ENCODE measurements at regions not wholly inside any gene's neighbourhood (a gene's known extent, or its start where the extent isn't known, plus 50 kb on each side); places are given as distances from the start of the nearest gene placed in this dataset.

DNA sequence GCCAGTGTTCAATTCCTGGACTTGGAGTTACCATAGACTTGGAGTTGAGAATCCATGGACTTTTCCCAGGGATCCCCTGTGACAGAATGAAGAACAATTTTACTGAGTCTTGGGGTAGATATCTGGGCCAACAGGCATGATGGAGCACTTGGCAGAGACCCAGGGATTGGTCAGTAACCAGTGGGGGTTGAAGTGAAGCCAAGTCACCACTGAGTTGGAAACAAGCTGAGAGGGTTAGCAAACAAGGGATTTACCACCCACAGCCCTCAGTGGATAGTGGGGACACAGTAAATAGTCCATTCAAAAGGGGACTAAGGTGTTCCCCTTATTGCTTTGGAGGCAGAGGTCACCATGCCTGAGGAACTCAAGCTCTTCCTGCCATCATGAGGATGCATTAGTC is 281.7 kb downstream of the PPP1R2C start:
- no peak overlapping the region for H3K4me3 ChIP-seq (replicated peaks; ENCODE audit: low read depth, low read length)
- TF ChIP-seq, protein P1, sequence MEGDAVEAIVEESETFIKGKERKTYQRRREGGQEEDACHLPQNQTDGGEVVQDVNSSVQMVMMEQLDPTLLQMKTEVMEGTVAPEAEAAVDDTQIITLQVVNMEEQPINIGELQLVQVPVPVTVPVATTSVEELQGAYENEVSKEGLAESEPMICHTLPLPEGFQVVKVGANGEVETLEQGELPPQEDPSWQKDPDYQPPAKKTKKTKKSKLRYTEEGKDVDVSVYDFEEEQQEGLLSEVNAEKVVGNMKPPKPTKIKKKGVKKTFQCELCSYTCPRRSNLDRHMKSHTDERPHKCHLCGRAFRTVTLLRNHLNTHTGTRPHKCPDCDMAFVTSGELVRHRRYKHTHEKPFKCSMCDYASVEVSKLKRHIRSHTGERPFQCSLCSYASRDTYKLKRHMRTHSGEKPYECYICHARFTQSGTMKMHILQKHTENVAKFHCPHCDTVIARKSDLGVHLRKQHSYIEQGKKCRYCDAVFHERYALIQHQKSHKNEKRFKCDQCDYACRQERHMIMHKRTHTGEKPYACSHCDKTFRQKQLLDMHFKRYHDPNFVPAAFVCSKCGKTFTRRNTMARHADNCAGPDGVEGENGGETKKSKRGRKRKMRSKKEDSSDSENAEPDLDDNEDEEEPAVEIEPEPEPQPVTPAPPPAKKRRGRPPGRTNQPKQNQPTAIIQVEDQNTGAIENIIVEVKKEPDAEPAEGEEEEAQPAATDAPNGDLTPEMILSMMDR (IDR thresholded peaks at IDR 0.05; ENCODE audit: low read depth, low read length, missing control alignments): no peak
- DNase-seq (ENCODE audit: extremely low read depth, low read depth): no peak

DNA sequence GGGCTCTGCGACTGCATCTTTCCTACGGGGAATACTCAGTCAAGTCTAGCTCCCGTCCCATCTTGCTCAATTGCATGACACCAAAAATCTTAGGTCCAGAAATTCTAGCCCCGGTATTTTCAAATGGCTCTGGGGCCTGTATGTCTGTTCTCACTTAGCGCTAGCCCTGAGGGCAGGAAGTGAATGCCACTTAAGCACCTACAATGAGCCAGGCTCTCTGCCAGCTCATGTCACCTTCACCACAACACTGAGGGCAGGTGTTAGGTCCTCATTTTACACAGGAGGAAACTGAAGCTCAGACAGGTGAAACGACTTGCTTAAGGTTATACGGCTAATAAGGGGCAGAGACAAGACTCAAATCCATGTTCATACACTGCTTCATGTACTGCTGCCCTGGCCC is 282.8 kb downstream of the PPP1R2C start:
- TF ChIP-seq, protein P1 (IDR thresholded peaks at IDR 0.05; ENCODE audit: low read depth, low read length, missing control alignments): no peak

DNA sequence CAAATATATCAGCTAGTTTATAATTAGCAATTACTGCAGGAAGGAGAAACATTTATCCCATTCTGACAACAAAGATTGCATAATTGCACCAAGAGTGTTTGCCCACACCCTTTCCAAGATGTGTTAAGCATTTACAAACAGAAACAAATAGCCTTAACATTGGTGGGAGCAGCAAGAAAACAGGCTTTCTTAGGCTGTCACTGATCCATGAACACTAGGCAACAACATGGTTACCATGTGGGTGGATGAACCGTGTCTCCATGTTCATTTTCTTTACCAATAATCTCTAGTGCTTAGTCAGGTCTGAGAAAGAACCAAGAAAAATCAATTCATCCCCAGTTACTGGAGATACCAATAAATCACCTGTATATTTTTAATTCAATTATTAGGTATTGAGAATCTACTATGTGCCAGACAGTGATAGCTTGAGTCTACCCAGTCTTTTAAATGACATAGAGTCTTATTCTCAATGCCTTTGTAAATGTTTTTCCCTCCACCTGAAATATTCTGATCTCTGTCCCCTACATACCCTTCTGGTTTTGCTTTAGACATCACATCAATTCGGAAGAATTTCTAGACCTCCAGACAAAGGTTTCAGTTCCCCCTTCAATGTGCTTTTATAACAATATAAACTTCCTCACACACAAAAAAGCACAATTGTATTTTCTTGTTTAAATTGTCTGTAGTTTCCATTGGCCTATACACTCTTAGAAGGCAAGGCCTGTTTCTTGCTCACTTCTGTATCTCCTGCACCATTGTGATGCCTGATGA is 286.6 kb downstream of the PPP1R2C start:
- H3K4me3 ChIP-seq (replicated peaks; ENCODE audit: low read depth, low read length): no peak overlapping the region
- DNase-seq (ENCODE audit: extremely low read depth, low read depth): no peak
- TF ChIP-seq, protein P1 (IDR thresholded peaks at IDR 0.05; ENCODE audit: low read depth, low read length, missing control alignments): no peak

More for the DNA sequence above, 282.8 kb downstream of the PPP1R2C start:
- no peak overlapping the region for H3K4me3 ChIP-seq (replicated peaks; ENCODE audit: low read depth, low read length)
- DNase-seq (ENCODE audit: extremely low read depth, low read depth): no peak

DNA sequence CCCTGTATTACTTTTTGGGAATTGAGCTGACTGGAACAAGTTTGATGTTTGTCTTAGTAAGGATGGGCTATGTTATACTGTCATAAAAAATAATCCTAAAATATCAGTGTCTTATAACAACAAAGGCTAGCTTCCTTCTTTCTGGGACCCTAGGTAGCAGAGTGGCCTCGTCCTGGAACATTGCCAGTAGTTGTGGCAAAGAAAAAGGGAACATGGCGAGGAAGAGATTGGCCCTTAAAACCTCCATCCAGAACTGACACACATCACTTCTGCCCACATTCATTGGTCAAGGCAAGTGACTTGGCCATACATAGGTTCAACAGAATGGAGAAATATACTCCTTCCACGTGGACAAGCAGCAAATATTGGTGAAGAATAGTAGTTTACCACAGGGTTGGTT is 287.9 kb downstream of the PPP1R2C start:
- TF ChIP-seq, protein P1 (IDR thresholded peaks at IDR 0.05; ENCODE audit: low read depth, low read length, missing control alignments): no peak
- DNase-seq (ENCODE audit: extremely low read depth, low read depth): no peak
- H3K4me3 ChIP-seq (replicated peaks; ENCODE audit: low read depth, low read length): no peak overlapping the region

DNA sequence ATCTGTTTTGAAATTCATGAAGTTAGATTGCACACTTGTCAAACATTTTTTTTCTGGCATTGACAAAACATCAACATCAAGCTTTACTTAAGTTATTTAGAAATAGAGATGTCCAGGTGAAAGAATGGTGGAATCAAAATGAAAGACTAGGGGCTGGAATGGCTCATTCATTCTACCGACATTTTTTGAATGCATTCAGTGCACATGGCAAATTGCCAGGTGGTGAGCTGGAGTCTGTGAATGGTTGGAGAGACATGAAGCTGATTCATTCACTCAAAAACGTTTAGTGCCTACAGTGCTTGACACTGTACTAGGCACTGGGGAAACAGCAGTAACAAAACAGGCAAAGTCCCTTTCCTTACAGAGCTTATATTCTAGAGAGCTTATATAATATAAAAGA is 292.4 kb downstream of the PPP1R2C start:
- H3K4me3 ChIP-seq (replicated peaks; ENCODE audit: low read depth, low read length): no peak overlapping the region
- TF ChIP-seq, protein P1 (IDR thresholded peaks at IDR 0.05; ENCODE audit: low read depth, low read length, missing control alignments): no peak
- no peak for DNase-seq (ENCODE audit: extremely low read depth, low read depth)

DNA sequence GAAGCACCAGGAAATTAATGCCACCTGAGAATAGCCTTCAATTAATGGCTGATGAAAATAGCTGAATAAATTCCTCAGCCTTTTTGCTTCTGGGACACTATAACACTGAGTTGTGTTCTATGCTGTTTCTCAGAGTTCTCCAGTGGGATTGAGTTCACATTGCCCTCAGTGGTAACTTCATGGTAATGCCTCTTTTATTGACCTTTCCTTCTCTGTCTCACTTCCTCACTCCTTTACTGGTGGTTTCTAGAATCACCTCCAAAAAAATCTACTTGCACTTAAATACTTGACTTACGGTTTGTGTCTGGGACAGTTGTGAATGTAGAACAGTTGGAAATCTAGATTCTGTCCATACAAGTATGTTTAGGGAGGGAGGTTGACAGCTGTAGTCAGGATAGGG is 293.7 kb downstream of the PPP1R2C start:
- TF ChIP-seq, protein P1 (IDR thresholded peaks at IDR 0.05; ENCODE audit: low read depth, low read length, missing control alignments): no peak
- no peak for DNase-seq (ENCODE audit: extremely low read depth, low read depth)
- no peak overlapping the region for H3K4me3 ChIP-seq (replicated peaks; ENCODE audit: low read depth, low read length)

DNA sequence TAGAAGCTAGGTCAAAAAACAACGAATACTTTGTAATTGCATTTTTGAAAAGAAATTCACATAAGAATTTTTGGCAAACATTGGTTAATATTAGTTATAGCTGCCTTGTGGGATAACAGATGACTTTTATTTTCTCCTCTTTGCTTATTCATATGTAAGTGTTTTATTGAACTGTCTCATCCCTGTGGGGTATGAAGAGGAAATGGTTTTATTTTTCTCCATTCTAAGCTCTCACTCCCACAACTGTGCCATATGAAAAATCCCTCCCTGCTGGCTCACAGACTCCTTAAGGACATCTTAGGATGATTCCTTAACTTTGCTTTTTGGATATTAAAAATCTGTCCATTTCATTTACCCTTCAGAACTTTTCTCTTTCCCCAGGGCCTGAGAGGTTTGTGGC is 300.6 kb downstream of the PPP1R2C start:
- TF ChIP-seq, protein P1 (IDR thresholded peaks at IDR 0.05; ENCODE audit: low read depth, low read length, missing control alignments): no peak
- H3K4me3 ChIP-seq (replicated peaks; ENCODE audit: low read depth, low read length): no peak overlapping the region
- DNase-seq (ENCODE audit: extremely low read depth, low read depth): no peak
